Thyroid gland (tissue), 4 donors: ENCODE measurements at regions not wholly inside any gene's neighbourhood (a gene's known extent, or its start where the extent isn't known, plus 50 kb on each side); places are given as distances from the start of the nearest gene placed in this dataset.

Source experiments
- DNase-seq, 2 donors: peaks; one replicate each; pipeline ENCODE4 v3.0.0-alpha.2; 2019
- H3K27ac ChIP-seq, 3 donors: fragments of 200-600 bp; sonication (generic); 1 replicate in 2 of 3; 2 replicates in 1 of 3; pipeline ENCODE4 v1.5.1; 2016 to 2019; ENCODE audit warnings: mild to moderate bottlenecking in 1 of 3, moderate library complexity in 1 of 3
- H3K27me3 ChIP-seq: fragments of 200-600 bp; sonication (generic); one replicate; pipeline ENCODE4 v1.5.1; 2019
- H3K36me3 ChIP-seq, 2 donors: fragments of 200-600 bp; sonication (generic); one replicate each; pipeline ENCODE4 v1.5.1; 2016 to 2019
- H3K4me1 ChIP-seq, 2 donors: fragments of 200-600 bp; sonication (generic); one replicate each; pipeline ENCODE4 v1.5.1; 2017 to 2019
- H3K4me3 ChIP-seq, 3 donors: fragments of 200-600 bp; sonication (generic); replicated peaks in 1 of 3; 1 replicate in 2 of 3; 2 replicates in 1 of 3; pipeline ENCODE4 v1.5.1; 2016; ENCODE audit warnings: mild to moderate bottlenecking in 1 of 3
- H3K9me3 ChIP-seq: fragments of 200-600 bp; sonication (generic); one replicate; pipeline ENCODE4 v1.5.1; 2017
- POLR2A ChIP-seq, 2 donors: fragments of 450-650 bp; IDR thresholded peaks; one replicate each; pipeline ENCODE4 v1.6.1; 2017; ENCODE audit warnings: antibody characterized with exemption in 2 of 2, mild to moderate bottlenecking in 2 of 2, moderate library complexity in 1 of 2
- WGBS, 2 donors: methylation state at CpG; one replicate each; pipeline ENCODE4 v1.1.5; 2017; 5-methylcytosine and 5-hydroxymethylcytosine counted together
- intact Hi-C: fragments of 100-400 bp; cut with DNase I; formaldehyde crosslinking; loops from one replicate; pipeline ENCODE4 v1.15.1; 2023
- TF ChIP-seq, protein P1 (sequence below), 6 experiments: fragments of 200-600 bp in 3 of 6; fragments of 450-650 bp in 3 of 6; sonication (generic) in 3 of 6; IDR thresholded peaks; one replicate each; pipeline ENCODE4 v1.5.1; 2016 to 2019; ENCODE audit warnings: antibody characterized with exemption in 6 of 6, mild to moderate bottlenecking in 2 of 6, inconsistent platforms in 1 of 6, moderate library complexity in 1 of 6

DNA sequence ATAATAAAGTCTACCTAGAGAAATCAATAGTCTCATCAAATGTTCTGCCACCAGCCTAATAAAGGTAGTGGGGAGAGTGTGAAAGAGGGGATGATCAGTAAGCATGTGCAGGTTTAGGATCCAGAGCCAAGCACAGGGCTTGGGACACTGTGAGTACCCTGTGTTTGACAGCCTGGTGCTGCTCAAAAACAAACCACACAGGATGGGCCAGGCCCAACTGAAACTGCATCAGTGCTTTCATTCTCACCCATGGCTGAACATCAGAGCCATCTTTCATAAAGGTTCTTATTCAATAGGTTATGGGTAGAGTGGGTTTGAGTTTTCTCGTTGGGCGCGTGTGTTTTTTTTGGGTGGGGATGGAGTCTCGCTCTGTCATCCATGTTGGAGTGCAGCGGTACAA lies 87.3 kb upstream of the NHSL1 start:
- intact Hi-C loops = loop anchor here (5.0 kb wide), 1 partner anchor 181 kb away; no protein-coding TSS in a partner anchor
- Histone ChIP-seq H3K36me3 (no peaks in the 10 kb centered on the region), H3K27ac (no peak overlapping the region), H3K4me3 (no peak overlapping the region), H3K4me1 (peaks cover 0 to 3% of the 10 kb centered on the region in 2 donors), H3K9me3 (no peaks in the 10 kb centered on the region), H3K27me3 (no peaks in the 10 kb centered on the region)
- TF ChIP-seq POLR2A (IDR thresholded peaks at IDR 0.05) = no peak
- TF ChIP-seq, protein P1, sequence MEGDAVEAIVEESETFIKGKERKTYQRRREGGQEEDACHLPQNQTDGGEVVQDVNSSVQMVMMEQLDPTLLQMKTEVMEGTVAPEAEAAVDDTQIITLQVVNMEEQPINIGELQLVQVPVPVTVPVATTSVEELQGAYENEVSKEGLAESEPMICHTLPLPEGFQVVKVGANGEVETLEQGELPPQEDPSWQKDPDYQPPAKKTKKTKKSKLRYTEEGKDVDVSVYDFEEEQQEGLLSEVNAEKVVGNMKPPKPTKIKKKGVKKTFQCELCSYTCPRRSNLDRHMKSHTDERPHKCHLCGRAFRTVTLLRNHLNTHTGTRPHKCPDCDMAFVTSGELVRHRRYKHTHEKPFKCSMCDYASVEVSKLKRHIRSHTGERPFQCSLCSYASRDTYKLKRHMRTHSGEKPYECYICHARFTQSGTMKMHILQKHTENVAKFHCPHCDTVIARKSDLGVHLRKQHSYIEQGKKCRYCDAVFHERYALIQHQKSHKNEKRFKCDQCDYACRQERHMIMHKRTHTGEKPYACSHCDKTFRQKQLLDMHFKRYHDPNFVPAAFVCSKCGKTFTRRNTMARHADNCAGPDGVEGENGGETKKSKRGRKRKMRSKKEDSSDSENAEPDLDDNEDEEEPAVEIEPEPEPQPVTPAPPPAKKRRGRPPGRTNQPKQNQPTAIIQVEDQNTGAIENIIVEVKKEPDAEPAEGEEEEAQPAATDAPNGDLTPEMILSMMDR (IDR thresholded peaks at IDR 0.05) = no peak
- DNase-seq = no peak
- 87 to 96% methylated on average over 5 of the region's 5 CpGs for WGBS, 2 donors

DNA sequence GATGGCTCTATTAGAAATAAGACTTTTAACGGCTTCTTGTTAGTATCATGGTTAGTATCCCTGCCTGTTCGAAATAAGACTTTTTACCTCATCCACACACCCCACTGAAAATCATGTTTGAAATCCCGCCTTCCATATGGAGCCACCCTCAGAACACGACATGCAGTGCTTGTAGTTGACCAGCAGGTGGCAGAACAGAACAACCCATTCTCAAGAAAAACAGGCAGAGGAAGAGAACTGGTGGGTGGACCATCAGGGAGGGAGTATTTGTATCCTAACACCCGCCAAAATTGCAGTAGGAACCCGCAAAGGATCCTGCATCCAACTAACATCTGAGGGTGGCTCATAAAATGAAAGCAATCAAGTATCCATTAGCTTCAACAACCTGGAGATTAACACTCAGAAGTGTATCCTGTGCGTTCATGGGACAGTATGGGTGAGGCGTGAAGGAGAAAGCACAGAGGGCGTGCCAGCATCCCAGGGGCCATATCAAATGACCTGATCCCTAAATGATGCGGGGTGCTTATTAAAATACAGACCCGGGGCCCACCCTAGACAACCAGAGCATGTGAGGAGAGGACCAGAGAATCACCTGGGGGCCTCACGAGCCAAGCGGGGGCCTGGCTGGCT lies 89.6 kb upstream of the NHSL1 start:
- Histone ChIP-seq H3K4me1 (peaks cover 0 to 3% of the 10 kb centered on the region in 2 donors), H3K27me3 (no peaks in the 10 kb centered on the region), H3K4me3 (no peak overlapping the region), H3K36me3 (no peaks in the 10 kb centered on the region), H3K27ac (no peak overlapping the region), H3K9me3 (no peaks in the 10 kb centered on the region)
- peak; percentile 31 to 45 for DNase-seq
- TF ChIP-seq, protein P1 (IDR thresholded peaks at IDR 0.05) = peak; percentile 77 to 91 (median 85)
- no peak for TF ChIP-seq POLR2A (IDR thresholded peaks at IDR 0.05)
- intact Hi-C loops = loop anchor here (5.0 kb wide), 1 partner anchor 178 kb away; no protein-coding TSS in a partner anchor
- 40 to 52% methylated on average over 12 to 13 of the region's 13 CpGs for WGBS, 2 donors

DNA sequence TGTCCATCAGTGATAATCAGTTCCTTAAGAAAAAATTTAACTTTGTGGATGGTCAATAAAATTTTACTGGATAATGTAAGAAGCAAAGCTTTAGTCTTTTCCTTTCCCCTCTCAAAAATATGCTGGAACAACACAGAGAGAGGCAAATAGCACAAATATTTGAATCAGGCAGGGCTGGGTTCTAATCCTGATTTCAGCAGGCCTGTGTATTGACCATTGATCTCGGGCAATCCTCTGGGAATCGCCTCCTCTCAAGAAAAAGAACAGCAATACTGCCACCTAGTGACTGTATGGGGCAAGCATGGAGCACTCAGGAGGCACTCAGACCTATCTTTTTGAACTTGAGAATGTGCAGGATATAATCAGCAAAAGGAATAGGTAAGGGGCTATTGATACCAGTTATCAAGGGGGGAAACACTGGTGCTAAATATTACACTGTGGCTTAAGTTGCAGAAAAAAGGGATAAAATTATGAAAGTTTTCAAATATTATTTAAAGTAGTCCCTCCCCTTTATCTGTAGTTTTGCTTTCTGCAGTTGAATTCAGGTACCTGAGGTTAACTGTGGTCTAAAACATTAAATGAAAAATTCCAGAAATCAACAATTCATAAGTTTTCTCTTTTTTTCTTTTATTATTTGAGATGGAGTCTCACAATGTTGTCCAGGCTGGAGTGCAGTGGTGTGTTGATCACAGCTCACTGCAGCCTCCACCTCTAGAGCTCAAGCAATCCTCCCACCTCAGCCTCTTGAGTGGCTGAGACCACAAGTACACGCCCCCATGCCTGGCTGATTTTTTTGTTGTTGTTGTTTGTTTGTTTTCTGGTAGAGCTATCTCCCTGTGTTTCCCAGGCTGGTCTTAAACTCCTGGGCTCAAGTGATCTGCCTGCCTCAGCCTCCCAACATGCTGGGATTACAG lies 91.8 kb upstream of the NHSL1 start:
- Histone ChIP-seq H3K4me1 (peaks cover 0 to 3% of the 10 kb centered on the region in 2 donors), H3K9me3 (no peaks in the 10 kb centered on the region), H3K27me3 (no peaks in the 10 kb centered on the region), H3K4me3 (no peak overlapping the region), H3K36me3 (no peaks in the 10 kb centered on the region), H3K27ac (no peak overlapping the region)
- no peak for TF ChIP-seq POLR2A (IDR thresholded peaks at IDR 0.05)
- TF ChIP-seq, protein P1 (IDR thresholded peaks at IDR 0.05) = peak; percentile 60 to 82 (median 66)
- WGBS, 2 donors = 26 to 27% methylated on average over 3 of the region's 3 CpGs
- DNase-seq = peak; percentile 57 to 60
- intact Hi-C loops = loop anchor here (5.0 to 10.0 kb wide), 2 partner anchors 159 to 476 kb away; no protein-coding TSS in a partner anchor

DNA sequence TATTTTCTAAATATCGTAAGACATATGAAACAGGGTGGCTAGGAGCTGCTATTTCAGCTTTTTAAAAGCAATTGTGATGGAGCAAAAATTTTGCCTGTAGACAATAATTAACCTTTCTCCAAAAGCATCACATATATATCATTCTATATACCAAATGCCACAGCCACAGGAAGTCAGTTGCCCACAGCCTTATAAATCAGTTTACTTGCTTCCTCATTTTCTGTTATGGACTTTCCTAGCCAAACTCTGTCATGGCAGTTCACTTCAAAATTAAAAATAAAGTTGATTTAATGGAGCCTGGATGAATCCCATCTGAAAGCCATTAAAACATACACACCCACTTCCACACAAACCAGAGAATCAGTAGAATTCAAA lies 93.4 kb upstream of the NHSL1 start:
- intact Hi-C loops = loop anchor here (5.0 to 10.0 kb wide), 2 partner anchors 160 to 478 kb away; no protein-coding TSS in a partner anchor
- DNase-seq = no peak
- H3K9me3 ChIP-seq = no peaks in the 10 kb centered on the region
- H3K4me1 ChIP-seq = peaks cover 0 to 3% of the 10 kb centered on the region in 2 donors
- TF ChIP-seq, protein P1 (IDR thresholded peaks at IDR 0.05) = no peak
- TF ChIP-seq POLR2A (IDR thresholded peaks at IDR 0.05) = no peak
- WGBS, 2 donors = 87 to 92% methylated on average over 1 of the region's 1 CpG
- no peaks in the 10 kb centered on the region for H3K27me3 ChIP-seq
- no peak overlapping the region for H3K4me3 ChIP-seq
- no peaks in the 10 kb centered on the region for H3K36me3 ChIP-seq
- peak overlapping the region in 1 of 3 donors; percentile 48 for H3K27ac ChIP-seq
